ENCODE measurements at regions not wholly inside any gene's neighbourhood (a gene's known extent, or its start where the extent isn't known, plus 50 kb on each side); places are given as distances from the start of the nearest gene placed in this dataset.

DNA sequence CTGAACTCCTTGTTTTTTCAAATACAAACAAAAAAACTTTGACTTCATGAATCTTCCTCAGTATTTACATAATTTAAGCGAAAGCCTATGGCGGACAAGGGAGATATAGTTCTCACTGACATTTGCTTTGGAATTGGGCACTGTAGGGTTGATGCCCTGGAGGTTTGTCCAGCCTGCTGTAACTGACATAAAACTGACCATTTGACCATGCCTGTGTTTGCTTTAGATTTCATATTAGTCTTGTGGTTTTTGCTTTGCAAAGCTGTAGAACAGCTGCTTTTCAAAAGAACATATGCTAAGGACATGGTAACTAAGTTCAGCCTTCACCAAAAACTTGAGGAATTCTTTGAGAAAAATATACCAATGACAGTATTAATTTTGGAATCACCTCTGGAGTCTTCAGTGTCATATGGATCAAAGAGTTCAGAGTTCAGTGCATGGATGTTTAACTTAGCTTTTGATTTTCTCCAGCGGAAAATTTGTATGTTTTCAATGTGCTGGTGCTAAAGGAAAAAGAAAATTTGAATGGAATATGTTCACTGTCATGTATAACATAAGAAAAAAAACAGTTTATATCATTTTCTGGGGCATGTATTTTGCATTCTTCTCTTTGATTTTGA lies 1013.1 kb downstream of the NR2F1-AS1 start (continued):
- TF ChIP-seq ATF6 (CRISPR knock-in tag; IDR thresholded peaks at IDR 0.05) = no peak

GRCh38 chr5:92566113-92566786 lies 1014.8 kb downstream of the NR2F1-AS1 start:
- H3K36me3 Mint-ChIP-seq = no peaks in the 10 kb centered on the region
- no peak overlapping the region for H3K4me3 Mint-ChIP-seq
- ChIA-PET POLR2A (no interaction called here), CTCF (no interaction called here)
- H3K27ac Mint-ChIP-seq = no peak overlapping the region
- no peaks in the 10 kb centered on the region for H3K9me3 Mint-ChIP-seq
- H3K4me1 Mint-ChIP-seq = no peaks in the 10 kb centered on the region
- no peak for ATAC-seq
- no peaks in the 10 kb centered on the region for H3K27me3 Mint-ChIP-seq (ENCODE audit: low read depth)
- TF ChIP-seq ATF3 (CRISPR knock-in tag; conservative IDR thresholded peaks at IDR 0.05) (no peak), MYBL2 (CRISPR knock-in tag; IDR thresholded peaks at IDR 0.05) (no peak), ZNF138 (CRISPR knock-in tag; conservative IDR thresholded peaks at IDR 0.05) (no peak), ZNF396 (CRISPR knock-in tag; IDR thresholded peaks at IDR 0.05; ENCODE audit: borderline replicate concordance) (no peak), PRRX2 (CRISPR knock-in tag; IDR thresholded peaks at IDR 0.05) (no peak), ZNF416 (CRISPR knock-in tag; IDR thresholded peaks at IDR 0.05) (no peak), SMAD3 (CRISPR knock-in tag; IDR thresholded peaks at IDR 0.05; ENCODE audit: borderline replicate concordance) (no peak), MXD4 (CRISPR knock-in tag; IDR thresholded peaks at IDR 0.05; ENCODE audit: borderline replicate concordance) (no peak), EMX1 (CRISPR knock-in tag; IDR thresholded peaks at IDR 0.05) (no peak), NR2C2 (CRISPR knock-in tag; IDR thresholded peaks at IDR 0.05) (no peak)
- TF ChIP-seq, protein P1, sequence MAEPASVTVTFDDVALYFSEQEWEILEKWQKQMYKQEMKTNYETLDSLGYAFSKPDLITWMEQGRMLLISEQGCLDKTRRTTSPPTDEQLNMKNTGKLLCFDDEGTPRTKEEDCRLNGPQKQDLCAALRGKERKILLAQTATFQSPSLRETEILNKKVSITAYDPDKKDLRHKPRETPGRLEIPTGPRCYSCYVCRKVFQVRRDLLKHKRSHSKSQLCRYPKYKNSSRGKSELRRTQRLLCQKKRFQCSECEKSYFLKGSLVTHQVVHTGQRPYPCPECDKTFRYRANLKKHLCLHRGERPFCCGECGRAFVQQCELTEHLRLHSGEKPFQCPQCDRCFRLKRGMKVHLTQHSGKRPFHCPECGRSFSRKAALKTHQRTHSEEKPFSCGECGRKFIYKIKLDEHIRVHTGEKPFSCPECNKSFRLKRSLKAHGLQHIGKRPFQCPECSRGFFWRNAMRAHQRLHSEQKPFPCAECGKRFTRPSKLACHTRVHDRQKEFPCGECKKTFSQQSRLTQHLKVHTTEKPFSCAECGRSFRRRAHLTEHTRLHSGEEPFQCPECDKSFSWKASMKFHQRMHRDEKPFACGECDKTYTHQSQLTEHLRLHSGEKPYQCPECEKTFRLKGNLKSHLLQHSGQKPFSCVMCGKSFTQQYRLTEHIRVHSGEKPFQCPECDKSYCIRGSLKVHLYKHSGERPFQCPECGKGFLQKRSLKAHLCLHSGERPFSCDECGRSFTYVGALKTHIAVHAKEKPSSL (CRISPR knock-in tag; conservative IDR thresholded peaks at IDR 0.05) = no peak
- no peak for DNase-seq (ENCODE audit: low spot score)

DNA sequence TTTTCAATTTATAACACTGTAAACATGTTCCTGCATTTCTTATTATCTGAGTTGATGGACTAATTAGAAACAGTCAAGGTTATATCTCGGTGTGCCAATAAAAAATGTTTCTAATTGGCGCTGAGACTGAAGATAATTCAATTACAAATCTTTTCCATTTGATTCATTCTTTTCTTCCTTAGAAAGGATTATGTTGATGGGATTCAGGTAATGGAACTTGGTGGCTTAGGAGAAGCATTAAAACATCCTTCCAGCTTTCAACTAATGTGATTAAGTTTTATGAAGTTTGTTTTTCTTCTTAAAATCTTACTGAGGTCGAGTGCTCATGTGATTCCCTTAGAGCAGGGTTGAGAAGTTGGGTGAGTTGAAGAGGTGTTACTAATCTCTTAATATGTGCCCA lies 1015.3 kb downstream of the NR2F1-AS1 start:
- ATAC-seq = no peak
- Mint-ChIP-seq H3K27me3 (ENCODE audit: low read depth) (no peaks in the 10 kb centered on the region), H3K4me1 (peaks cover 4% of the 10 kb centered on the region), H3K36me3 (no peaks in the 10 kb centered on the region), H3K4me3 (no peak overlapping the region), H3K27ac (no peak overlapping the region), H3K9me3 (no peaks in the 10 kb centered on the region)
- ChIA-PET CTCF (no interaction called here), POLR2A (no interaction called here)
- no peak for TF ChIP-seq AR (CRISPR knock-in tag; IDR thresholded peaks at IDR 0.05)
- no peak for TF ChIP-seq NR3C1 (CRISPR knock-in tag; conservative IDR thresholded peaks at IDR 0.05; ENCODE audit: low read depth)
- TF ChIP-seq, protein P2, sequence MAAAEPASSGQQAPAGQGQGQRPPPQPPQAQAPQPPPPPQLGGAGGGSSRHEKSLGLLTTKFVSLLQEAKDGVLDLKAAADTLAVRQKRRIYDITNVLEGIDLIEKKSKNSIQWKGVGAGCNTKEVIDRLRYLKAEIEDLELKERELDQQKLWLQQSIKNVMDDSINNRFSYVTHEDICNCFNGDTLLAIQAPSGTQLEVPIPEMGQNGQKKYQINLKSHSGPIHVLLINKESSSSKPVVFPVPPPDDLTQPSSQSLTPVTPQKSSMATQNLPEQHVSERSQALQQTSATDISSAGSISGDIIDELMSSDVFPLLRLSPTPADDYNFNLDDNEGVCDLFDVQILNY (CRISPR knock-in tag; IDR thresholded peaks at IDR 0.05) = no peak
- no peak for TF ChIP-seq CREM (CRISPR knock-in tag; IDR thresholded peaks at IDR 0.05)
- no peak for TF ChIP-seq ZBTB43 (CRISPR knock-in tag; IDR thresholded peaks at IDR 0.05)
- no peak for TF ChIP-seq ZNF396 (CRISPR knock-in tag; IDR thresholded peaks at IDR 0.05; ENCODE audit: borderline replicate concordance)
- no peak for TF ChIP-seq MXD4 (CRISPR knock-in tag; IDR thresholded peaks at IDR 0.05; ENCODE audit: borderline replicate concordance)
- TF ChIP-seq MAX (CRISPR knock-in tag; IDR thresholded peaks at IDR 0.05) = no peak
- TF ChIP-seq HMGXB4 (CRISPR knock-in tag; IDR thresholded peaks at IDR 0.05) = no peak
- no peak for TF ChIP-seq NR1H2 (CRISPR knock-in tag; IDR thresholded peaks at IDR 0.05)
- no peak for TF ChIP-seq ZNF671 (CRISPR knock-in tag; IDR thresholded peaks at IDR 0.05)
- TF ChIP-seq PRRX2 (CRISPR knock-in tag; IDR thresholded peaks at IDR 0.05) = no peak
- no peak for DNase-seq (ENCODE audit: low spot score)
